Activated CD8-positive, alpha-beta T cell treated with anti-CD3 and anti-CD28 coated beads for 36 hours (primary cell): ENCODE measurements at regions not wholly inside any gene's neighbourhood (a gene's known extent, or its start where the extent isn't known, plus 50 kb on each side); places are given as distances from the start of the nearest gene placed in this dataset.

ENCODE experiments used
- ATAC-seq: fragments of 200-7000 bp; cut with Tn5 transposase; one replicate; pipeline ENCODE4 v1.10.0; 2021; ENCODE audit warnings: mild to moderate bottlenecking, moderate library complexity
- CTCF ChIA-PET: fragments of 350-600 bp; sonication (Branson Sonifier 250); formaldehyde crosslinking; loops from one replicate; lab custom pipeline; 2021; ENCODE audit warnings: antibody characterized with exemption; lab: Charles Lee
- POLR2A ChIA-PET: fragments of 350-600 bp; sonication (Branson Sonifier 250); formaldehyde crosslinking; loops from one replicate; lab custom pipeline; 2021; ENCODE audit warnings: antibody characterized with exemption; lab: Charles Lee
- DNase-seq: peaks from one replicate; pipeline ENCODE4 v3.0.0-alpha.2; 2020
- H3K27ac Mint-ChIP-seq: one replicate; pipeline ENCODE4 v1.8.0; 2021; ENCODE audit warnings: mild to moderate bottlenecking, mixed read lengths
- H3K27me3 Mint-ChIP-seq: one replicate; pipeline ENCODE4 v1.8.0; 2021; ENCODE audit warnings: mixed read lengths
- H3K36me3 Mint-ChIP-seq: one replicate; pipeline ENCODE4 v1.8.0; 2021; ENCODE audit warnings: low read depth, mixed read lengths
- H3K4me1 Mint-ChIP-seq: one replicate; pipeline ENCODE4 v1.8.0; 2021; ENCODE audit warnings: low read depth, mixed read lengths
- H3K4me3 Mint-ChIP-seq: one replicate; pipeline ENCODE4 v1.8.0; 2021; ENCODE audit warnings: mild to moderate bottlenecking, moderate library complexity, mixed read lengths
- H3K9me3 Mint-ChIP-seq: one replicate; pipeline ENCODE4 v1.8.0; 2021; ENCODE audit warnings: mixed read lengths
- intact Hi-C: fragments of 100-400 bp; cut with micrococcal nuclease; formaldehyde crosslinking; loops from one replicate; pipeline ENCODE4 v1.10.0; 2022
- TF ChIP-seq, protein P1 (sequence below): fragments of 200-600 bp; IDR thresholded peaks from one replicate; pipeline ENCODE4 v1.8.0; 2022; ENCODE audit warnings: antibody characterized with exemption, mild to moderate bottlenecking

- peaks cover 3% of the 10 kb centered on the region for H3K9me3 Mint-ChIP-seq
- TF ChIP-seq, protein P1, sequence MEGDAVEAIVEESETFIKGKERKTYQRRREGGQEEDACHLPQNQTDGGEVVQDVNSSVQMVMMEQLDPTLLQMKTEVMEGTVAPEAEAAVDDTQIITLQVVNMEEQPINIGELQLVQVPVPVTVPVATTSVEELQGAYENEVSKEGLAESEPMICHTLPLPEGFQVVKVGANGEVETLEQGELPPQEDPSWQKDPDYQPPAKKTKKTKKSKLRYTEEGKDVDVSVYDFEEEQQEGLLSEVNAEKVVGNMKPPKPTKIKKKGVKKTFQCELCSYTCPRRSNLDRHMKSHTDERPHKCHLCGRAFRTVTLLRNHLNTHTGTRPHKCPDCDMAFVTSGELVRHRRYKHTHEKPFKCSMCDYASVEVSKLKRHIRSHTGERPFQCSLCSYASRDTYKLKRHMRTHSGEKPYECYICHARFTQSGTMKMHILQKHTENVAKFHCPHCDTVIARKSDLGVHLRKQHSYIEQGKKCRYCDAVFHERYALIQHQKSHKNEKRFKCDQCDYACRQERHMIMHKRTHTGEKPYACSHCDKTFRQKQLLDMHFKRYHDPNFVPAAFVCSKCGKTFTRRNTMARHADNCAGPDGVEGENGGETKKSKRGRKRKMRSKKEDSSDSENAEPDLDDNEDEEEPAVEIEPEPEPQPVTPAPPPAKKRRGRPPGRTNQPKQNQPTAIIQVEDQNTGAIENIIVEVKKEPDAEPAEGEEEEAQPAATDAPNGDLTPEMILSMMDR: no peak
- no peak overlapping the region for H3K4me3 Mint-ChIP-seq
- CTCF ChIA-PET: no interaction called here
- no peaks in the 10 kb centered on the region for H3K4me1 Mint-ChIP-seq
- no peak overlapping the region for H3K27ac Mint-ChIP-seq
- H3K36me3 Mint-ChIP-seq: no peaks in the 10 kb centered on the region
- no peak for DNase-seq
- intact Hi-C loops: no loop called here
- no peak for ATAC-seq
- H3K27me3 Mint-ChIP-seq: no peaks in the 10 kb centered on the region
- POLR2A ChIA-PET: no interaction called here
Observed at GRCh38 chr2:150375333-150375732, 112.1 kb downstream of the RND3 start.

DNA sequence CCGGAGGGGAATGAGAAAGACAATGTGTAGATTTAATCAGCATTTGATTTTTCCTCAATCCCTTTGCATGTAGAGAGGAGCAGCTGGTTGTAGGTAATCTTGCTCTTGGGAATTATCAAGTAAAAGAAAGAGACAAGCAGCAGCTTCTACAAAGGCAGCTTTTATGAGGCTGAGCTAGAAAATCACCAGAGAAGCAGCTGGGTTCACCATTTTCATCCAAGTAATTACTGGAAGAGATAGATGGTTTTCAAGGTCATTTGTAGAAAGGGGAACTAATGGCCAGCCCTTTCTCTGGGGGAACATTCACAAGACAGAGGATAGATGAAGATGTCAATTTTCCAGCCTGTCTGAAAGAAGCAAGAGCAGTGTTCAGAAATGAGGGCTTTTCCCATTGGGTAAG, 113.0 kb downstream of the RND3 start:
- DNase-seq: no peak
- H3K27ac Mint-ChIP-seq: no peak overlapping the region

DNA sequence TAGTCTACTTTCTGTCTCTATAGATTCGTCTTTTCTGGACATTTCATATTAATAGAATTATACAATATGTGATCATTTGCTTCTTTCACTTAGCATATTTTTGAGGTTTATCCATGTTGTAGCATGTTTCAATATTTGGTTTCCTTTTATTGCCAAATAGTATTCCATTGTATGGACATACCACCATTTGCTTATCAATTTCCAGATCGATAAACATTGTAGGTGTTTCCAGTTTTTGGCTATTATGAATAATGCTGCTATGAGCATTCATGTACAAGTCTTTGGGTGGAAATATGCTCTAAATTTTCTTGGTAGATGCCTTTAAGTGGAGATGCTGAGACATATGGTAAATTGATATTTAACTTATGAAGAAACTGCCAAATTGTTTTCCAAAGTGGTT, 114.1 kb downstream of the RND3 start:
- Mint-ChIP-seq H3K4me3 (no peak overlapping the region), H3K36me3 (no peaks in the 10 kb centered on the region), H3K4me1 (no peaks in the 10 kb centered on the region), H3K27me3 (no peaks in the 10 kb centered on the region), H3K9me3 (peaks cover 2% of the 10 kb centered on the region), H3K27ac (no peak overlapping the region)
- no peak for ATAC-seq
- ChIA-PET POLR2A (no interaction called here), CTCF (no interaction called here)
- intact Hi-C loops: no loop called here
- TF ChIP-seq, protein P1: no peak
- DNase-seq: no peak

More for the DNA sequence above, 113.0 kb downstream of the RND3 start:
- POLR2A ChIA-PET: no interaction called here
- H3K4me1 Mint-ChIP-seq: no peaks in the 10 kb centered on the region
- CTCF ChIA-PET: no interaction called here
- no peaks in the 10 kb centered on the region for H3K36me3 Mint-ChIP-seq
- intact Hi-C loops: no loop called here
- H3K9me3 Mint-ChIP-seq: peaks cover 3% of the 10 kb centered on the region
- no peaks in the 10 kb centered on the region for H3K27me3 Mint-ChIP-seq
- no peak for ATAC-seq
- TF ChIP-seq, protein P1: no peak
- H3K4me3 Mint-ChIP-seq: no peak overlapping the region

DNA sequence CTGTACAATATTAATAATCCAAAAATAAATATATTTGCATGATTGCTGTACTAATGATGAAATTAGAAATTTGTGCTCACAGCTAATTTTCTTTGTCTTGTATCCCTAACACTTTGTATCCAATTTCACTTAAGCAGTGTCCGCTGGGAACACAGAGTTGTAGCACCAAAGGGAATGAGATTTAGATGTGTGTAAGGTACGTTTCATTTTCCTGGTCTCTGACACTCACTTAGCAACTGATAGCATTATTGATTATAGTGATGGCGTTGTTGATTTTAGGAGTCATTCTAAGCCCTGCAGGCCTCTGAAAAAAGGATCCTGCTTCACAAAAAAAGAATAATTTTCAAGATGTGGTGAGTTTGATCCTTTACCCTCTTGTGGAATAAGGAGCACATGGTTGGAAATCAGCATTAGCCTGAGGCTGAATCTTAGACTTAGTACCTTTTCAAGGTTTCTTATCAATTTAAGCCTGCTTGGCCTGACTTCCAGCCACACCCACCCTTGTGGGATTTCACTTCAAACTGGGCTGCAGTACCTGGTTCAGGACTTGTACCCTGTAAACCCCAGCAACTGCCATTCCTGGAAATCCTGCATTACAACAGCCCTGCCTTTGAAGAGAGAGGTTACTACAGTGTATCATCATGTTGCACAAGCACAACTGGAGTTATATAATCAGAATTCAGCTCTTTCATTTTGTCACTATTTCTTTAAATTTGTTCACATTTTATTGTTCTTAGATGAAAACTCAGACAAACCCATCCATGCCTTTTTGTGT, 116.2 kb downstream of the RND3 start:
- no peak for DNase-seq
- no peaks in the 10 kb centered on the region for H3K4me1 Mint-ChIP-seq
- H3K36me3 Mint-ChIP-seq: no peaks in the 10 kb centered on the region
- no peak overlapping the region for H3K4me3 Mint-ChIP-seq
- no peak overlapping the region for H3K27ac Mint-ChIP-seq
- intact Hi-C loops: no loop called here
- TF ChIP-seq, protein P1: no peak
- H3K9me3 Mint-ChIP-seq: no peaks in the 10 kb centered on the region
- no peak for ATAC-seq
- CTCF ChIA-PET: no interaction called here
- POLR2A ChIA-PET: no interaction called here
- no peaks in the 10 kb centered on the region for H3K27me3 Mint-ChIP-seq

DNA sequence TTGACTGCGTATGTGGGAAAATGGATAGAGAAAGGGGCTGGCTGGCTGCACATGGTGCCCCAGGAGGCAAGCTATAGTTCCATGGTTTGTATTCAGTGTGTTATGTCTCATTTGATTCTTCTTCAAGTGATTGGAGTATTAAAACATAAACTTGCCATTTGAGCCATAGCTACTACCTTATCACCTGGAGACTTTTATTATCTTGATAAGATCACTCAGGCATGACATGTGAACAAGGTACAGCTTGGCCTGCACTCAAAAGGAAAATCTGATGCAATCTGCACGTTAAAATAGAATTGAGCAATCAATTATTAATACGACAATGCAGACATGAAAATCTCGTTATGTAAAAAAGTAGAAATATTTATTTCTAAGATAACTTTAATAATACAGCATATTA, 116.9 kb downstream of the RND3 start:
- Mint-ChIP-seq H3K9me3 (no peaks in the 10 kb centered on the region), H3K27me3 (no peaks in the 10 kb centered on the region), H3K27ac (no peak overlapping the region), H3K4me3 (no peak overlapping the region), H3K4me1 (no peaks in the 10 kb centered on the region), H3K36me3 (no peaks in the 10 kb centered on the region)
- DNase-seq: no peak
- TF ChIP-seq, protein P1: no peak
- ChIA-PET CTCF (no interaction called here), POLR2A (no interaction called here)
- intact Hi-C loops: no loop called here
- ATAC-seq: no peak
